ENCODE measurements at regions not wholly inside any gene's neighbourhood (a gene's known extent, or its start where the extent isn't known, plus 50 kb on each side); places are given as distances from the start of the nearest gene placed in this dataset.

GRCh38 chr6:14658886-14659561 is 541.5 kb downstream of the CD83 start:
- H3K9me3 ChIP-seq (ENCODE audit: control insufficient read depth, low read length, poor library complexity, severe bottlenecking), result no peaks in the 10 kb centered on the region
- H3K4me1 Mint-ChIP-seq, result peaks cover 37% of the 10 kb centered on the region
- H3K36me3 Mint-ChIP-seq (ENCODE audit: low read depth), result no peaks in the 10 kb centered on the region
- H3K27ac Mint-ChIP-seq, result peak overlapping the region; percentile 77
- ATAC-seq (no peak), DNase-seq (no peak)
- no peaks in the 10 kb centered on the region for H3K27me3 Mint-ChIP-seq
- H3K4me3 Mint-ChIP-seq, result no peak overlapping the region

GRCh38 chr6:14659841-14660240 is 542.3 kb downstream of the CD83 start:
- ATAC-seq (no peak), DNase-seq (no peak)
- peaks cover 44% of the 10 kb centered on the region for H3K4me1 Mint-ChIP-seq
- no peaks in the 10 kb centered on the region for H3K9me3 ChIP-seq (ENCODE audit: control insufficient read depth, low read length, poor library complexity, severe bottlenecking)
- no peaks in the 10 kb centered on the region for H3K27me3 Mint-ChIP-seq
- peak overlapping the region; percentile 77 for H3K27ac Mint-ChIP-seq
- no peaks in the 10 kb centered on the region for H3K36me3 Mint-ChIP-seq (ENCODE audit: low read depth)
- no peak overlapping the region for H3K4me3 Mint-ChIP-seq

GRCh38 chr6:14660806-14661579 is 543.4 kb downstream of the CD83 start:
- Mint-ChIP-seq H3K4me1 (peaks cover 41% of the 10 kb centered on the region), H3K27ac (no peak overlapping the region), H3K27me3 (no peaks in the 10 kb centered on the region), H3K36me3 (ENCODE audit: low read depth) (no peaks in the 10 kb centered on the region), H3K4me3 (no peak overlapping the region)
- peak; percentile 84 for ATAC-seq
- no peaks in the 10 kb centered on the region for H3K9me3 ChIP-seq (ENCODE audit: control insufficient read depth, low read length, poor library complexity, severe bottlenecking)
- peak in 1 of 3 donors; percentile 17 for DNase-seq

GRCh38 chr6:14661691-14662090 is 544.1 kb downstream of the CD83 start:
- H3K27me3 Mint-ChIP-seq, result no peaks in the 10 kb centered on the region
- H3K36me3 Mint-ChIP-seq (ENCODE audit: low read depth), result no peaks in the 10 kb centered on the region
- no peak for DNase-seq
- no peaks in the 10 kb centered on the region for H3K9me3 ChIP-seq (ENCODE audit: control insufficient read depth, low read length, poor library complexity, severe bottlenecking)
- no peak overlapping the region for H3K4me3 Mint-ChIP-seq
- peaks cover 38% of the 10 kb centered on the region for H3K4me1 Mint-ChIP-seq
- no peak for ATAC-seq
- no peak overlapping the region for H3K27ac Mint-ChIP-seq

GRCh38 chr6:14664112-14664601 is 546.6 kb downstream of the CD83 start:
- H3K4me3 Mint-ChIP-seq, result peak overlapping the region; percentile 81

GRCh38 chr6:14664621-14665315 is 547.2 kb downstream of the CD83 start:
- no peak for ATAC-seq
- Mint-ChIP-seq H3K27ac (peak overlapping the region; percentile 95), H3K4me3 (peak overlapping the region; percentile 81), H3K4me1 (peaks cover 20% of the 10 kb centered on the region), H3K36me3 (ENCODE audit: low read depth) (no peaks in the 10 kb centered on the region), H3K27me3 (no peaks in the 10 kb centered on the region)
- no peak for DNase-seq
- no peaks in the 10 kb centered on the region for H3K9me3 ChIP-seq (ENCODE audit: control insufficient read depth, low read length, poor library complexity, severe bottlenecking)

More at GRCh38 chr6:14664112-14664601, 546.6 kb downstream of the CD83 start:
- peak in 1 of 3 donors; percentile 11 for DNase-seq
- H3K9me3 ChIP-seq (ENCODE audit: control insufficient read depth, low read length, poor library complexity, severe bottlenecking), result no peaks in the 10 kb centered on the region
- H3K27me3 Mint-ChIP-seq, result no peaks in the 10 kb centered on the region
- peak overlapping the region; percentile 95 for H3K27ac Mint-ChIP-seq
- no peaks in the 10 kb centered on the region for H3K36me3 Mint-ChIP-seq (ENCODE audit: low read depth)
- peaks cover 23% of the 10 kb centered on the region for H3K4me1 Mint-ChIP-seq
- peak; percentile 77 for ATAC-seq

DNA sequence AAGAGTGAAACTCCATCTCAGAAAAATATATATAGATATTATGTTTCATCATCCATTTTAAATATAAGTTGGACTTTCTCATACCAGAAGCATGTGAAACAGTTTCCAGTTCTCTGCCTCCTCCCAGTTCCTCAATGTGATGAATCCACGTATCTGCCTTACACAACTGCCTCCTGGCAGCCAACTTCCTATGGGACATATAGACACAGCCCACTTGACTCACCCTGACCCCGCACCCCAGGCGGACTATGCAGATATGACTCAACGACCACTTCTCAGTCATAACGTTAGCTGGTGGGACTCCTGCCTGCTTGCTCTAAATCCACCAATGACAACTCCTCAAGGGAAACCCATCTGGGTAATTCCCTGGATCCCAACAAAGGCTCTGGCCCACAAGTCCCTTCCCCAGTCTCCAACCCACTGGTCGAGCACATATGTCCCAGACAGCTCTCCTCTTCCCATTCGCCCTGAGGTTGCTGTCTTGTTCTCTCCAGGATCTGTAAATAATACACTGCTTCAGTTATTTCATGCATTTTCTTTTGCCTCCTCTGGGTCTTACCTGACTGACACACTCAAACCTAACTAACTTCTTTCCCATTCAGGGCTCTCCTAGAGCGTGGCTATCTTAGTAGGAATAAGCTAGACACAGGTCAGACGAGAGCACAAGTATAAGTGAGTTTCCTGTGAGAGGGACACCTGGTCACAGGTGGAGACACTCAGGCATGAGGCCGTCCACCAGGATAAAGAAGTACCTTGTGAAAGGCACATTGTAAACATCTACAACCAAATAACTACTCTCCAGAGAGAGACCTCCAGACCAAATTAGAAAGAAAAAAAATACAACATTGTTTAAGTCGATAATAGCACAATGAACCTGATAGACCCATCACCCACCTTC is 548.5 kb downstream of the CD83 start:
- Mint-ChIP-seq H3K4me3 (peak overlapping the region; percentile 63), H3K36me3 (ENCODE audit: low read depth) (no peaks in the 10 kb centered on the region), H3K27ac (peak overlapping the region; percentile 84), H3K4me1 (peaks cover 21% of the 10 kb centered on the region), H3K27me3 (no peaks in the 10 kb centered on the region)
- H3K9me3 ChIP-seq (ENCODE audit: control insufficient read depth, low read length, poor library complexity, severe bottlenecking), result no peaks in the 10 kb centered on the region
- DNase-seq (no peak), ATAC-seq (no peak)

GRCh38 chr6:14670806-14671205 is 553.2 kb downstream of the CD83 start:
- ATAC-seq (no peak), DNase-seq (no peak)
- Mint-ChIP-seq H3K36me3 (ENCODE audit: low read depth) (no peaks in the 10 kb centered on the region), H3K27ac (peak overlapping the region; percentile 10), H3K4me1 (peaks cover 15% of the 10 kb centered on the region), H3K27me3 (no peaks in the 10 kb centered on the region), H3K4me3 (no peak overlapping the region)
- no peaks in the 10 kb centered on the region for H3K9me3 ChIP-seq (ENCODE audit: control insufficient read depth, low read length, poor library complexity, severe bottlenecking)

- ATAC-seq (no peak), DNase-seq (no peak)
- H3K9me3 ChIP-seq (ENCODE audit: control insufficient read depth, low read length, poor library complexity, severe bottlenecking), result no peaks in the 10 kb centered on the region
- no peak overlapping the region for H3K27ac Mint-ChIP-seq
- no peak overlapping the region for H3K4me3 Mint-ChIP-seq
- H3K4me1 Mint-ChIP-seq, result peaks cover 11% of the 10 kb centered on the region
- H3K27me3 Mint-ChIP-seq, result no peaks in the 10 kb centered on the region
- no peaks in the 10 kb centered on the region for H3K36me3 Mint-ChIP-seq (ENCODE audit: low read depth)
Measured at GRCh38 chr6:14671261-14671681, 553.7 kb downstream of the CD83 start.

- no peaks in the 10 kb centered on the region for H3K27me3 Mint-ChIP-seq
- H3K27ac Mint-ChIP-seq, result no peak overlapping the region
- no peak for DNase-seq
- no peaks in the 10 kb centered on the region for H3K36me3 Mint-ChIP-seq (ENCODE audit: low read depth)
- no peaks in the 10 kb centered on the region for H3K9me3 ChIP-seq (ENCODE audit: control insufficient read depth, low read length, poor library complexity, severe bottlenecking)
- ATAC-seq, result no peak
- H3K4me3 Mint-ChIP-seq, result no peak overlapping the region
- peaks cover 11% of the 10 kb centered on the region for H3K4me1 Mint-ChIP-seq
Measured at GRCh38 chr6:14671937-14672336, 554.4 kb downstream of the CD83 start.

DNA sequence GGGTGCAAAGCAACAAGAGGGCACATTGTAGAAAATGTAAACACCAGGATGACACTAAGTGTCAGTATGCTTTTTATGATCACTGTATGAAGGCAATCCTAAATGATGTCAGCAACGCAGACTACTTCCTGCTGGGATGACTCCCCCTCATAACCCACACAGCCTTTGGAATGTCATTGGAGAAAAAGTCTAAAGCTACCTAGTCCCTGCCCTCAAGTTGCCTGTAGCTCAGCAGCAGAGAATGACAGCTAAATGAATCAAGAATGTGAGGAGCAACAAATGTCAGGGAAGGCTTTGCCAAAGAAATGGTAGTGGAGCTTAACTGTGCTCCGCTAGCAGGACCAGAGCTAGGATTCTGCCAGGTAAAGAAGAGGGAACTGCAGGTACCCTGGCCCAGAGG is 555.6 kb downstream of the CD83 start:
- Mint-ChIP-seq H3K36me3 (ENCODE audit: low read depth) (no peaks in the 10 kb centered on the region), H3K4me1 (peaks cover 11% of the 10 kb centered on the region), H3K27ac (no peak overlapping the region), H3K4me3 (no peak overlapping the region), H3K27me3 (no peaks in the 10 kb centered on the region)
- ATAC-seq (no peak), DNase-seq (no peak)
- no peaks in the 10 kb centered on the region for H3K9me3 ChIP-seq (ENCODE audit: control insufficient read depth, low read length, poor library complexity, severe bottlenecking)

- H3K4me3 Mint-ChIP-seq, result no peak overlapping the region
- DNase-seq, result no peak
- H3K4me1 Mint-ChIP-seq, result peaks cover 11% of the 10 kb centered on the region
- no peak for ATAC-seq
- H3K9me3 ChIP-seq (ENCODE audit: control insufficient read depth, low read length, poor library complexity, severe bottlenecking), result no peaks in the 10 kb centered on the region
- H3K36me3 Mint-ChIP-seq (ENCODE audit: low read depth), result no peaks in the 10 kb centered on the region
- no peaks in the 10 kb centered on the region for H3K27me3 Mint-ChIP-seq
- no peak overlapping the region for H3K27ac Mint-ChIP-seq
Measured at GRCh38 chr6:14674458-14674857, 556.9 kb downstream of the CD83 start.
